GM19351 (cell line): ENCODE measurements at regions not wholly inside any gene's neighbourhood (a gene's known extent, or its start where the extent isn't known, plus 50 kb on each side); places are given as distances from the start of the nearest gene placed in this dataset.

Experiments
- ATAC-seq: cut with Tn5 transposase; IDR thresholded peaks from one replicate; pipeline ENCODE4 v1.9.1; 2021; ENCODE audit warnings: mild to moderate bottlenecking, moderate library complexity; ENCODE audit not compliant: unreplicated experiment

GRCh38 chr14:49467091-49467490 lies 119.1 kb downstream of the RPS29 start:
- no peak for ATAC-seq

GRCh38 chr14:49464885-49465284 lies 121.3 kb downstream of the RPS29 start:
- ATAC-seq: no peak

GRCh38 chr14:49463146-49463545 lies 123.0 kb downstream of the RPS29 start:
- no peak for ATAC-seq

GRCh38 chr14:49461529-49462401 lies 124.4 kb downstream of the RPS29 start:
- ATAC-seq: peak; percentile 96

GRCh38 chr14:49460662-49461061 lies 125.5 kb downstream of the RPS29 start:
- no peak for ATAC-seq

GRCh38 chr14:49456589-49456988 lies 129.6 kb downstream of the RPS29 start:
- no peak for ATAC-seq

- ATAC-seq: no peak
Measured at GRCh38 chr14:49451938-49452337, 134.2 kb downstream of the RPS29 start.

GRCh38 chr14:49449749-49450148 lies 136.4 kb downstream of the RPS29 start:
- ATAC-seq: no peak

- ATAC-seq: no peak
Measured at GRCh38 chr14:49447540-49448107, 138.6 kb downstream of the RPS29 start.

- ATAC-seq: no peak
Measured at GRCh38 chr14:49446801-49447200, 139.4 kb downstream of the RPS29 start.

GRCh38 chr14:49438256-49438770 lies 147.9 kb downstream of the RPS29 start:
- ATAC-seq: no peak

- no peak for ATAC-seq
Measured at GRCh38 chr14:49428076-49428475, 158.1 kb downstream of the RPS29 start.

GRCh38 chr14:49427117-49427516 lies 159.1 kb downstream of the RPS29 start:
- no peak for ATAC-seq

GRCh38 chr14:49425921-49426320 lies 160.3 kb downstream of the RPS29 start:
- ATAC-seq: no peak

- no peak for ATAC-seq
Measured at GRCh38 chr14:49424436-49425331, 161.5 kb downstream of the RPS29 start.

GRCh38 chr14:49420201-49420600 lies 166.0 kb downstream of the RPS29 start:
- ATAC-seq: peak; percentile 65

- ATAC-seq: no peak
Measured at GRCh38 chr14:49418789-49419188, 167.4 kb downstream of the RPS29 start.

GRCh38 chr14:49417790-49418189 lies 168.4 kb downstream of the RPS29 start:
- no peak for ATAC-seq

- ATAC-seq: no peak
Measured at GRCh38 chr14:49408187-49408933, 177.8 kb downstream of the RPS29 start.

- no peak for ATAC-seq
Measured at GRCh38 chr14:49405291-49405690, 180.9 kb downstream of the RPS29 start.
